A673 (cell line): ENCODE measurements at regions not wholly inside any gene's neighbourhood (a gene's known extent, or its start where the extent isn't known, plus 50 kb on each side); places are given as distances from the start of the nearest gene placed in this dataset.

Experiments used
- BruUV-seq: library from RNA; stranded (reverse); fragments of 400-500 nt; replicated peaks from 2 replicates; lab custom pipeline; 2021; lab: Mats Ljungman, UMichigan
- CTCF ChIA-PET: fragments of 300-600 bp; sonication (Branson Sonifier 250); formaldehyde crosslinking; loops from one replicate; lab custom pipeline; 2022; ENCODE audit warnings: antibody characterized with exemption; lab: Charles Lee
- POLR2A ChIA-PET: fragments of 300-600 bp; sonication (Branson Sonifier 250); formaldehyde crosslinking; loops from one replicate; lab custom pipeline; 2022; ENCODE audit warnings: antibody characterized with exemption; ENCODE audit not compliant: low non-redundant PET; lab: Charles Lee
- DNase-seq: peaks from one replicate; pipeline ENCODE4 v3.0.0-alpha.2; 2015; ENCODE audit warnings: low spot score
- H3K27ac ChIP-seq: fragments of 200-600 bp; sonication (generic); 2 replicates; pipeline ENCODE4 v1.5.1; 2016; ENCODE audit warnings: mixed run types, low read depth, mild to moderate bottlenecking, mixed read lengths, antibody characterized with exemption, low read length; ENCODE audit not compliant: poor library complexity, severe bottlenecking
- H3K27me3 ChIP-seq: fragments of 200-600 bp; sonication (generic); replicated peaks from 2 replicates; pipeline ENCODE4 v1.6.1; 2017; ENCODE audit warnings: mixed run types, low read depth, mild to moderate bottlenecking, mixed read lengths, antibody characterized with exemption, low read length; ENCODE audit not compliant: insufficient read depth, poor library complexity
- H3K36me3 ChIP-seq: fragments of 200-600 bp; sonication (generic); 2 replicates; pipeline ENCODE4 v1.6.1; 2016; ENCODE audit warnings: mixed run types, mild to moderate bottlenecking, mixed read lengths, antibody characterized with exemption, low read length; ENCODE audit not compliant: insufficient read depth, poor library complexity, severe bottlenecking
- H3K4me1 ChIP-seq: fragments of 200-600 bp; sonication (generic); 2 replicates; pipeline ENCODE4 v1.6.1; 2017; ENCODE audit warnings: mixed run types, mild to moderate bottlenecking, mixed read lengths, antibody characterized with exemption, low read length; ENCODE audit not compliant: insufficient read depth, poor library complexity, severe bottlenecking
- H3K4me3 ChIP-seq: fragments of 200-600 bp; sonication (generic); 2 replicates; pipeline ENCODE4 v1.5.1; 2016; ENCODE audit warnings: low read depth, mixed run types, mild to moderate bottlenecking, mixed read lengths, low read length; ENCODE audit not compliant: poor library complexity, severe bottlenecking
- H3K9me3 ChIP-seq: fragments of 200-600 bp; sonication (generic); 2 replicates; pipeline ENCODE4 v1.6.1; 2016; ENCODE audit warnings: mixed run types, low read depth, mild to moderate bottlenecking, mixed read lengths, antibody characterized with exemption, low read length; ENCODE audit not compliant: poor library complexity, severe bottlenecking
- EZH2 ChIP-seq: fragments of 200-600 bp; sonication (generic); IDR thresholded peaks from 2 replicates; pipeline ENCODE4 v1.6.1; 2017; ENCODE audit warnings: borderline replicate concordance, low read depth, mild to moderate bottlenecking, mixed read lengths, antibody characterized with exemption, low read length; ENCODE audit not compliant: poor library complexity, severe bottlenecking
- intact Hi-C: fragments of 100-400 bp; cut with micrococcal nuclease; formaldehyde crosslinking; loops from one replicate; pipeline ENCODE4 v1.10.0; 2022; ENCODE audit not compliant: unreplicated experiment
- TF ChIP-seq, protein P1 (sequence below): fragments of 300-800, 200-600 bp; sonication (generic); conservative IDR thresholded peaks from 2 replicates; pipeline ENCODE4 v1.5.1; 2017; ENCODE audit warnings: low read depth, mild to moderate bottlenecking, antibody characterized with exemption, low read length, moderate library complexity, mixed read lengths

DNA sequence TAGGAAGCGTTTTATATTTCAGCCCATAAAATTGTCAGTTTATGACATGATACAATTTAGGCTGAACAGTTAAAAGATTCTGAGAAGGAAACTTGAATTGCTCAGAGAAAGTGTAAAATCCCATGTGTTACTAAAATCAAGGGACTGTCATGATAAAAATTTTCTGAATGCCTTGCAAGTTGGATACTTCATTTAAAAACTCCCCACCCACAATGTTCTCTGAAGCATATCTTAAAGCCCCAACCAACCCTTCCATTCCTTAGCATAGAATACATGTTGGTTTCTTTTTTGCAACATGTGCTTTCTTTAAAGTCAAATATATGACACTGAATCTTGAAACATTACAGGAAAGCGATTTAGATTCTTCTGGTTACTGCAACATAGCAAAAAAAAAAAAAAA lies 97.4 kb downstream of the MRPL39 start:
- BruUV-seq: no TSS peak
- intact Hi-C loops: no loop called here
- Histone ChIP-seq H3K4me1 (no peaks in the 10 kb centered on the region), H3K36me3 (no peaks in the 10 kb centered on the region), H3K9me3 (no peaks in the 10 kb centered on the region), H3K27me3 (no peaks in the 10 kb centered on the region), H3K27ac (no peak overlapping the region), H3K4me3 (no peak overlapping the region)
- POLR2A ChIA-PET: no interaction called here
- TF ChIP-seq, protein P1, sequence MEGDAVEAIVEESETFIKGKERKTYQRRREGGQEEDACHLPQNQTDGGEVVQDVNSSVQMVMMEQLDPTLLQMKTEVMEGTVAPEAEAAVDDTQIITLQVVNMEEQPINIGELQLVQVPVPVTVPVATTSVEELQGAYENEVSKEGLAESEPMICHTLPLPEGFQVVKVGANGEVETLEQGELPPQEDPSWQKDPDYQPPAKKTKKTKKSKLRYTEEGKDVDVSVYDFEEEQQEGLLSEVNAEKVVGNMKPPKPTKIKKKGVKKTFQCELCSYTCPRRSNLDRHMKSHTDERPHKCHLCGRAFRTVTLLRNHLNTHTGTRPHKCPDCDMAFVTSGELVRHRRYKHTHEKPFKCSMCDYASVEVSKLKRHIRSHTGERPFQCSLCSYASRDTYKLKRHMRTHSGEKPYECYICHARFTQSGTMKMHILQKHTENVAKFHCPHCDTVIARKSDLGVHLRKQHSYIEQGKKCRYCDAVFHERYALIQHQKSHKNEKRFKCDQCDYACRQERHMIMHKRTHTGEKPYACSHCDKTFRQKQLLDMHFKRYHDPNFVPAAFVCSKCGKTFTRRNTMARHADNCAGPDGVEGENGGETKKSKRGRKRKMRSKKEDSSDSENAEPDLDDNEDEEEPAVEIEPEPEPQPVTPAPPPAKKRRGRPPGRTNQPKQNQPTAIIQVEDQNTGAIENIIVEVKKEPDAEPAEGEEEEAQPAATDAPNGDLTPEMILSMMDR: no peak
- no peak for TF ChIP-seq EZH2
- DNase-seq: no peak
- CTCF ChIA-PET: no interaction called here

DNA sequence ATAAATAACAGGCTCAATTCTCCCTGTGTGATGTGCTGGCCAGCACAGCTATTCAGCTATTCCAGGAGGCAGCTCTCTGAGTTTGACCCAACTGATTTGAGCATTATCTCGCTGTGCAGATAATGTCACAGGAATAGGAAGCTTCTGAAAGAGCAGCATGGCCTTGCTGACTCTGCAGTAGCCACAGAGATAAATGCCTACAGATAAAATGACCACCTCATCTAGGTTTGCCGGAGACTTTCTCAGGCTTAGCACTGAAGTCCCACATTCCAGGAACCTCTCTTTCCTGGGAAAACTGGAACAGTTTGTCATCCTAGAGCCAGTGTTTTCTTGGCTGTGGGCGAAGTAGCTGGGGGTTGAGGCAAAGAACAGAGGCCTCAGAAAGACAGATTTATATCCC lies 98.9 kb downstream of the MRPL39 start:
- H3K4me1 ChIP-seq: no peaks in the 10 kb centered on the region
- no peak overlapping the region for H3K4me3 ChIP-seq
- no TSS peak for BruUV-seq
- no peak overlapping the region for H3K27ac ChIP-seq
- DNase-seq: no peak
- H3K9me3 ChIP-seq: no peaks in the 10 kb centered on the region
- ChIA-PET POLR2A (no interaction called here), CTCF (no interaction called here)
- no peak for TF ChIP-seq EZH2
- TF ChIP-seq, protein P1: no peak
- intact Hi-C loops: no loop called here
- H3K36me3 ChIP-seq: no peaks in the 10 kb centered on the region
- H3K27me3 ChIP-seq: no peaks in the 10 kb centered on the region

DNA sequence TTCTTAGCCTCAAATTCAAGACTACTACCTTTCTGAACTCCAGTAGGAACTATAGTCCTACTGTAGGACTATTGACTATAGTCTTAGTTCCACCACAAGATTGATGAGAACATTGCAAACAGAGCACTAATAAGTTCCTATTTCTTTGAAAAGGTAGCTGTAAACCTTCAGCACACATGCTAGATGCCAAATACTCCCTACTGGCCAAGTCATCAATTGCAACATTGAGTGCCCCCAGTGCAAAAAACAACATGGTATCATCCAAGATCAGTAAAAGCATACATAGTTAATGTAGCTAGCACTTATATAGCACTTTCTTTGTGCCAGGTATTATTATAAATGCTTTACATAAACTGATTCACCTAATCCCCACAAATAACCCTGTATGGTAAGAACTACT lies 99.8 kb downstream of the MRPL39 start:
- H3K27ac ChIP-seq: no peak overlapping the region
- ChIA-PET POLR2A (no interaction called here), CTCF (no interaction called here)
- H3K4me3 ChIP-seq: no peak overlapping the region
- no TSS peak for BruUV-seq
- intact Hi-C loops: no loop called here
- H3K4me1 ChIP-seq: no peaks in the 10 kb centered on the region
- DNase-seq: no peak
- H3K9me3 ChIP-seq: no peaks in the 10 kb centered on the region
- H3K27me3 ChIP-seq: no peaks in the 10 kb centered on the region
- no peaks in the 10 kb centered on the region for H3K36me3 ChIP-seq
- TF ChIP-seq, protein P1: no peak
- no peak for TF ChIP-seq EZH2
